Stimulated activated naive CD4-positive, alpha-beta T cell (primary cell): ENCODE measurements at regions not wholly inside any gene's neighbourhood (a gene's known extent, or its start where the extent isn't known, plus 50 kb on each side); places are given as distances from the start of the nearest gene placed in this dataset.
"Not testable (repeated sequence)": the region's sequence is repeated elsewhere in the genome, so short reads cannot be mapped to it uniquely, and the experiment has no call there.

Source experiments
- DNase-seq, 6 experiments: peaks; one replicate each; lab custom pipeline; 2025; lab: John Stamatoyannopoulos, UW

GRCh38 chr4:148955564-148956297, 513.5 kb upstream of the NR3C2 start:
- DNase-seq, result no peak

- DNase-seq, result no peak
These were observed 512.0 kb upstream of the NR3C2 start for GRCh38 chr4:148954011-148954749.

GRCh38 chr4:148951346-148951745, 509.1 kb upstream of the NR3C2 start:
- DNase-seq, result no peak

DNA sequence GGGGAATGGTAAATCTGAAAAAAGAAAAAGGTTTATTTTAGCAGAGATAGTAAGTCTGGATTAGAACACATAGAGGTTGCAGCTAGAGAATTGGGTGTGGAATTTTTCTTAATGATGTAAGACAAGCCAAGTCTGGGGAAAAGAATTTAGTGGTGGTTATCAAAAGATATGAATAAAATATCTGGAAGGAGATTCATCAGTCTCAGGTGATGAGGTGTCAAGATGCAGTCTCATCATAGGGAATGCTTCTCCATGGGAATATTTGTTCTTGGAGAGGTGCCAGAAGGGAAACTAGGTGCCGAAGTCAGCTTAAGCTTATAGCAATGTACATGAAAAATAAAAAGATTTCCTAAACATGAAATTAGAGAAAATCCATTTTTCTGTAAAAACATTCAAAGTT, 504.1 kb upstream of the NR3C2 start:
- no peak for DNase-seq

DNA sequence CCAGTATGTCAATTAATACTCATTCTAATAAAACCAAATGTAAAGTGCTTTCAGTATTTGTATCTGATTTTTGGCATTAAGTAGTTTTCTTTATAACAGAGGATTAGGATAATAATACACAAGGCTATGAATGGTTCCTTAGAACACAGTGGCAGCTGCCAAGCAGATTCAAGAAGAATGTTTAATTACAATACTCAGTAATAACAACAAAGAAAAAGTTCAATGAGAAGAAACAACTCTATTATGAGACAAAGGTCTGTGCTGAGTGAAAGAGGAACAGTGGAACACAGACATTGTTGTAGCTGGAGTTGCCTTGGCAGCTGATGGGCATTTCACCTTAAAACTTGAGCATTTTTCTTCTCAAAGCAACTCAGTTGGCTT, 502.6 kb upstream of the NR3C2 start:
- DNase-seq, result no peak

GRCh38 chr4:148944136-148944838, 502.1 kb upstream of the NR3C2 start:
- no peak for DNase-seq

DNA sequence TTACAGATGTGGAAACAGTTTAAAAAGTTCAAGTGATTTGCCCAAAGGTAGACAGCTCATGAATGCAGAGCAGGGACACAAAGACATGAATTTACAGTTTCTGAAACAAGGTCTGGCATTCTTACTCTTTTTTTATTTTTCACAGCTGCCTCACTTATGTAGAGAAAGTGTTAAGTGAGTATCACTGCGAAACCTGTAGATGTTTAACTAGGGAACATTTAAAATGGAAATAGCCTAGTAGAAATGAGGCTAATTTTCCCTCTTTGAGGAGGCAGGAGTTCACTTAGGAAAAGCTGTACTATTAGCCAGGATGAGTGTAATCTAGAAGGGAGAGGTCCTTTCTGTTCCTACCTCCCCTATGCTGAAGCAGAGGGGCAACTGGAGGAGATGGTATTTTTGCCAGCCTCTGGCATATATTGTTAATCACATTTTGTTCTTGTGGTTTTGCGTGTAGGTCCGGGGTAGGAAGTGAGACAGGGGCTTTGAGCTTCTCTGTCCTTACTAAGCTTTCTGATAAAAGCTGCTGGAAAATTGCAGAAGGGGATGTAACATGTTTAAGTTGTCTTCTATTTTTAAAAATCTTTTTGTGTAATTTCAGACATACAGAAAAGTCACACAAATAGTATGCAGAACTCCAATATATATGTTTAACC, 492.8 kb upstream of the NR3C2 start:
- DNase-seq, result no peak

- DNase-seq, result no peak
These were observed 484.4 kb upstream of the NR3C2 start for GRCh38 chr4:148926276-148927260.

DNA sequence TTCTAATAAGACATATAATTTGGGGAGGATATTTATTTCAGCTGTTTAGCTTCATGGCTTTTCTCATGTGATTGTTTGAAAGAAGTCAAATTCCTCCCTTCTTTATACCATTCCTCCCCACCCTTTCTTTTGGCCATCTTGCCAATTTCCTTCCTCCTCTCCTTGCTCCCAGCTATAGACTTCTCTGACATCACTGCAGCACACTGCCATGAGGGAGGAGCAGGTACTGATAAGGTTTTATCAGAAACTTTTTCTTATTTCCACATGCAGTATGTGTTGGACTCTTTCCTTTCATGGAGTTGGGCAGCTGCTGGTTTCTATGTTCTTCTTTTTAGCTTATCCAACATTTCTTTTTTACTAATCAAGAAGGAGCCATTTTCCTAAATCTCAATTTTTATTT, 481.7 kb upstream of the NR3C2 start:
- no peak for DNase-seq

DNA sequence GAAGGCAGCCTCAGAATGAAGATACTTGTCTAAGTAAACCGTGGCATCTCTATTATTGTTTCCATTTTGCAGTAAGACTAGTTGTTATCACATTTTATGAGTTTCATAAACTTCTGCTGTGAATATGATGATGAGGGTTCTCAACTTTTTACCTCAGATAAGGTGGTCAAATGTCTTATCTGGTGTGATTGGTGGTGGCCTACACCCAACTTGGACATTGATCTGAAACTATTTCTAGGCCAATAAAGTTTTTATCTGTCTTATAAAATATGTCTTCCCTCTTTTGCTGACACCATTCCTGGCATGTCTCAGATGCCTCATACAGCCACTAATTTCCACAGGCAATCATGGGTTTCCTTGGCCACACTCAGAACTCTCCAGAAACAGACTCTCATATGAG, 480.3 kb upstream of the NR3C2 start:
- no peak for DNase-seq

GRCh38 chr4:148914734-148915133, 472.5 kb upstream of the NR3C2 start:
- DNase-seq, result no peak

DNA sequence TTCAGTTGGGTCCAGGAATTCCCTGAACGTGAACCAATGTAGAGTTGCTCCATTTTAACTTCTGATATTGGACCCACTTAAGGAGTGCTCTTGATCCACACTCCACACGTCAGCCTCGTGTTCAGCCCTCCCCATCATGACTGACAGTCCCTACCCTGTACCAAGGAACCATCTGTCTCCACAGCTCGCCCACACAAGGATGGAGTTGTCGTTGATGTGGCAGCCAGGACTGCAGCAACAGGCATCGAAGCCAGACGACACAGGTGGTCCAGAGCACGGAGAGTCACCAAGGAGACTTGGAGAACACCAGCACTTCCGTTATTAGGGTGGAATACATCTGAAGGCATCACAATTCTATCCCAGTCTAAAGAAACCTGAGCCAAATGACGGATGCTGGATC, 472.1 kb upstream of the NR3C2 start:
- DNase-seq, result no peak

GRCh38 chr4:148903388-148903787, 461.2 kb upstream of the NR3C2 start:
- DNase-seq, result no peak

GRCh38 chr4:148901075-148901705, 459.0 kb upstream of the NR3C2 start:
- DNase-seq, result no peak

DNA sequence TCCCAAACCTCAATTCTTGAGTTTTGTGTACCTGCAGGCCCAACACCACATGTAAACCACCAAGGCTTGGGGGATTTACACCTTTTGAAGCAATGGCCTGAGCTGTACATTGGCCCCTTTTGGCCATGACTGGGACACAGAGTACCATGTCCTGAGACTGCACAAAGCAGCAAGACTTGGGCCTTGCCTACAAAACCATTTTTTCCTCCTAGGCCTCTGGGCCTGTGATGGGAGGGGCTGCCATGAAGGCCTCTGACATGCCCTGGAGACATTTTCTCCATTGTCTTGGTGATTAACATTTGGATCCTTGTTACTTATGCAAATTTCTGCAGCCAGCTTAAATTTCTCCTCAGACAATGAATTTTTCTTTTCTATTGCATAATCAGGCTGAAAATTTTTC, 455.9 kb upstream of the NR3C2 start:
- not testable (repeated sequence) for DNase-seq

DNA sequence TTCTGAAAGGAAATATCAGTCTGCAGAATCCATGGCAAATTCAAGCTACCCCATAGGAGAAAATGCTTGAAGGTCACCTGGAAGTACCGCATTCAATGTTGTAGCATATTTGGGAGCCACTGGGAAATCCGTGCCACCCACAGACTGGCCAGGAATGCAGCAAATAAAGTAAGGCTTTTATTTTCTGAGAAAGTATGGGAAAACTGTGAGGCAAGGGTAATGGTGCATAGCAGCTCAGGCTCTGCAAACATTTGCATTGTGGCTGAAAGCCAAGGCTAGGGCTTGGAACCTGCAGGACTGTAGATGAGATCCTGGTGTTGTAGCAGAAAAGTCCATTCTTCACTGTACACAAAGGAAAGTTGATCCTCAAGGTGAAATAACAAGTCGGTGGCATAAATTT, 450.9 kb upstream of the NR3C2 start:
- no peak for DNase-seq

GRCh38 chr4:148883891-148884290, 441.7 kb upstream of the NR3C2 start:
- DNase-seq, result no peak

- no peak for DNase-seq
These were observed 441.2 kb upstream of the NR3C2 start for GRCh38 chr4:148883435-148883834.

DNA sequence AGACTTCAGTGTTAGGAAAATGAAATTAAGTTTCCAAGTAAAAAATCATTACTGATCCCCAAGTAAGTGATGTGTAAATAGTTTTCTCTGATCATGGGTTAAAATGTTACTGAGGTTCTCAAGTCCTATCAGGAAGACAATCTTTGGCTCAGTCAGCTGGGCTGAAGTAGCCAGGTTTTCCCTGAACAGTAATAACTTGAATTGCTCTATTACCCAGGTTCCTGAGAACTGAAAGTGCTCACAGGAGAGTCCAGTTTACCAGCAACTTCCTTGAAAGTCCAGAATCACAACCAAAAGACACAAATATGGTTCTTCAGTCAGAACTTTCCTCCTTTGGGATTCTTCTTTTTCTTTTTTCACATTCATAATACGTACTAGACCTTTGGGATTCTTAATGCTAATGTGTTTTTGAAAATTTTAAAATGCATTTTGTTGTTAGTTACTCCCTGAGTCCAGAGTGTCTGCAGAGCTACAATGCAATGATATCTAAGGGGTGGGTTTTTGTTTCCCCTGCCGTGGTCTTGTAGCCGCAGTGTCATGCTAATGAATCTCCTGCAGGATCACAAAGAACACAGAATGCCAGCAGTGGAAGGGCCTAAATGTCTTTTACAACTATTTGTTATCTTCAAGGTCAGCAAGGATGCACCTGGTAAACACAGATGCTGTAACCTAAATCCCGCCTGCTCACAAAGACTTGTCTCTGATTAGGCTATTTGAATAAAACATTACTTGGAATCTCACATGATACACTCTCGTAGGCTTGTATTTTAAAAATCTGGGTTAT, 439.8 kb upstream of the NR3C2 start:
- no peak for DNase-seq

GRCh38 chr4:148874331-148874730, 432.1 kb upstream of the NR3C2 start:
- DNase-seq, result no peak
